ENCODE measurements at regions not wholly inside any gene's neighbourhood (a gene's known extent, or its start where the extent isn't known, plus 50 kb on each side); places are given as distances from the start of the nearest gene placed in this dataset.

DNA sequence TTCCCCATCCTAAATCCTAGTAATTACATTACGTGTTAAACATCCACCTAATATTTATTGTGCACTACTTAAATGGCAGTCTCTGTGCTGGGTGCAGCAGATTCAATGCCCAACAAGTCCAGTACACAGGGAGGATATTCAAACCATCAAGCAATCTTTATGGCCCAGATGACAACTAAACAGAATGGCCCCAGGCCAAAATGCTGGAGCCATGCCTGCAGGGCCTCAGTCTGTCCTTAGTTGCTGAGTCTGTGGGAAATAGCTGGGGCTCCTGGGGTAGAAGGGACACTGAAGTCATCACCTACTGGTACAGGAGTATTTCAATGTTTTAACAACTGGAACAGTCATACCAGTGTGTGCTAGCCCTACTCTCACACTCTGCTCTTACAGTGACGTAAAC, 153.5 kb downstream of the ZNF608 start:
- Histone ChIP-seq H3K27me3 (ENCODE audit: control insufficient read depth in 2 of 2, insufficient read depth in 2 of 2, low read length in 2 of 2) (no peaks in the 10 kb centered on the region), H3K27ac (ENCODE audit: low read depth in 1 of 2, low read length in 2 of 2) (no peak overlapping the region), H3K4me3 (replicated peaks in 1 of 3; ENCODE audit: low read depth in 2 of 3, low read length in 3 of 3) (no peak overlapping the region), H3K9ac (ENCODE audit: insufficient read depth, low read length, poor library complexity, severe bottlenecking) (no peak overlapping the region), H2AFZ (ENCODE audit: insufficient read depth, low read depth, low read length, poor library complexity, severe bottlenecking) (no peak overlapping the region), H3K79me2 (ENCODE audit: insufficient read depth, low read length) (no peaks in the 10 kb centered on the region), H4K20me1 (ENCODE audit: insufficient read depth, low read length) (no peaks in the 10 kb centered on the region), H3K9me3 (replicated peaks in 1 of 2; ENCODE audit: control insufficient read depth in 1 of 2, insufficient read depth in 1 of 2, low read length in 2 of 2) (no peaks in the 10 kb centered on the region), H3K36me3 (replicated peaks in 1 of 2; ENCODE audit: control insufficient read depth in 1 of 2, insufficient read depth in 2 of 2, low read length in 2 of 2) (no peaks in the 10 kb centered on the region), H3K4me1 (ENCODE audit: control insufficient read depth in 1 of 2, insufficient read depth in 2 of 2, low read length in 2 of 2) (no peaks in the 10 kb centered on the region), H3K4me2 (replicated peaks; ENCODE audit: extremely low read depth, low read length, poor library complexity, severe bottlenecking) (no peak overlapping the region)
- TF ChIP-seq, protein P1, sequence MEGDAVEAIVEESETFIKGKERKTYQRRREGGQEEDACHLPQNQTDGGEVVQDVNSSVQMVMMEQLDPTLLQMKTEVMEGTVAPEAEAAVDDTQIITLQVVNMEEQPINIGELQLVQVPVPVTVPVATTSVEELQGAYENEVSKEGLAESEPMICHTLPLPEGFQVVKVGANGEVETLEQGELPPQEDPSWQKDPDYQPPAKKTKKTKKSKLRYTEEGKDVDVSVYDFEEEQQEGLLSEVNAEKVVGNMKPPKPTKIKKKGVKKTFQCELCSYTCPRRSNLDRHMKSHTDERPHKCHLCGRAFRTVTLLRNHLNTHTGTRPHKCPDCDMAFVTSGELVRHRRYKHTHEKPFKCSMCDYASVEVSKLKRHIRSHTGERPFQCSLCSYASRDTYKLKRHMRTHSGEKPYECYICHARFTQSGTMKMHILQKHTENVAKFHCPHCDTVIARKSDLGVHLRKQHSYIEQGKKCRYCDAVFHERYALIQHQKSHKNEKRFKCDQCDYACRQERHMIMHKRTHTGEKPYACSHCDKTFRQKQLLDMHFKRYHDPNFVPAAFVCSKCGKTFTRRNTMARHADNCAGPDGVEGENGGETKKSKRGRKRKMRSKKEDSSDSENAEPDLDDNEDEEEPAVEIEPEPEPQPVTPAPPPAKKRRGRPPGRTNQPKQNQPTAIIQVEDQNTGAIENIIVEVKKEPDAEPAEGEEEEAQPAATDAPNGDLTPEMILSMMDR (IDR thresholded peaks at IDR 0.05), result no peak
- H3K27me3 Mint-ChIP-seq (ENCODE audit: low read depth in 3 of 3), result peaks cover 0 to 2% (median 0%) of the 10 kb centered on the region in 3 donors
- intact Hi-C loops (cut with micrococcal nuclease), result no loop called here
- DNase-seq, result no peak
- H3K9me3 Mint-ChIP-seq, result peaks cover 0 to 7% (median 0%) of the 10 kb centered on the region in 7 donors
- no peak overlapping the region for H3K4me3 Mint-ChIP-seq
- no peaks in the 10 kb centered on the region for H3K36me3 Mint-ChIP-seq
- no peak overlapping the region for H3K27ac Mint-ChIP-seq
- WGBS (ENCODE audit: insufficient coverage), result 88% methylated on average over 1 of the region's 2 CpGs
- H3K4me1 Mint-ChIP-seq, result no peaks in the 10 kb centered on the region

DNA sequence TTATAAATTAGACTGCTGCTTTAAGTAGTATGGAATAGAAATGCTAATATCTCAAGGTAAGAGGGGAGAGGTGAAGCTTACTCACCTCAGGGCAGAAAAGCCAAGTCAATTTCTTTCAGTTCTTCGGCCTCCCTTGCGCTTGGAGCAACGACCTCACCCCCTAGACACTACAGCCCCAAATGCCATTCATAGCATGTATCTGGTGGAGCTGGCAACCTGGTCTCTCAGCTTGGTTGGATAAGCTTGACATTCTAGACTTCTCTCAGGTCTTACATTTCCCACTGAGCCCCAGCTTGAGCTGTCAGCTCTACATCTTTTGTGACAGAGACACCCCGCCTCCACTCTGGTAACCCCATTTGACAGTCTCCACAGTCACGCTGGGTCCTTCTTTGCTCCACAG, 154.9 kb downstream of the ZNF608 start:
- peaks cover 0 to 2% (median 0%) of the 10 kb centered on the region in 3 donors for H3K27me3 Mint-ChIP-seq (ENCODE audit: low read depth in 3 of 3)
- H3K36me3 ChIP-seq (replicated peaks in 1 of 2; ENCODE audit: control insufficient read depth in 1 of 2, insufficient read depth in 2 of 2, low read length in 2 of 2), result no peaks in the 10 kb centered on the region
- H3K9me3 ChIP-seq (replicated peaks in 1 of 2; ENCODE audit: control insufficient read depth in 1 of 2, insufficient read depth in 1 of 2, low read length in 2 of 2), result no peaks in the 10 kb centered on the region
- no peak for DNase-seq
- peak overlapping the region in 1 of 7 donors; percentile 24 for H3K27ac Mint-ChIP-seq
- H2AFZ ChIP-seq (ENCODE audit: insufficient read depth, low read depth, low read length, poor library complexity, severe bottlenecking), result no peak overlapping the region
- no peak overlapping the region for H3K27ac ChIP-seq (ENCODE audit: low read depth in 1 of 2, low read length in 2 of 2)
- H3K4me2 ChIP-seq (replicated peaks; ENCODE audit: extremely low read depth, low read length, poor library complexity, severe bottlenecking), result no peak overlapping the region
- no peaks in the 10 kb centered on the region for H4K20me1 ChIP-seq (ENCODE audit: insufficient read depth, low read length)
- H3K9me3 Mint-ChIP-seq, result peaks cover 0 to 7% (median 0%) of the 10 kb centered on the region in 7 donors
- intact Hi-C loops (cut with micrococcal nuclease), result no loop called here
- no peak overlapping the region for H3K9ac ChIP-seq (ENCODE audit: insufficient read depth, low read length, poor library complexity, severe bottlenecking)
- H3K27me3 ChIP-seq (ENCODE audit: control insufficient read depth in 2 of 2, insufficient read depth in 2 of 2, low read length in 2 of 2), result no peaks in the 10 kb centered on the region
- H3K36me3 Mint-ChIP-seq, result no peaks in the 10 kb centered on the region
- no peaks in the 10 kb centered on the region for H3K4me1 Mint-ChIP-seq
- TF ChIP-seq, protein P1 (IDR thresholded peaks at IDR 0.05), result no peak
- no peaks in the 10 kb centered on the region for H3K4me1 ChIP-seq (ENCODE audit: control insufficient read depth in 1 of 2, insufficient read depth in 2 of 2, low read length in 2 of 2)
- no peak overlapping the region for H3K4me3 ChIP-seq (replicated peaks in 1 of 3; ENCODE audit: low read depth in 2 of 3, low read length in 3 of 3)
- H3K79me2 ChIP-seq (ENCODE audit: insufficient read depth, low read length), result no peaks in the 10 kb centered on the region
- H3K4me3 Mint-ChIP-seq, result no peak overlapping the region
- WGBS (ENCODE audit: insufficient coverage), result 93% methylated on average over 5 of the region's 5 CpGs

All from CD14-positive monocyte (primary cell).